HG03571 (cell line): ENCODE measurements at regions not wholly inside any gene's neighbourhood (a gene's known extent, or its start where the extent isn't known, plus 50 kb on each side); places are given as distances from the start of the nearest gene placed in this dataset.

ENCODE experiments used
- ATAC-seq: cut with Tn5 transposase; IDR thresholded peaks from one replicate; pipeline ENCODE4 v1.9.1; 2021; ENCODE audit not compliant: unreplicated experiment

DNA sequence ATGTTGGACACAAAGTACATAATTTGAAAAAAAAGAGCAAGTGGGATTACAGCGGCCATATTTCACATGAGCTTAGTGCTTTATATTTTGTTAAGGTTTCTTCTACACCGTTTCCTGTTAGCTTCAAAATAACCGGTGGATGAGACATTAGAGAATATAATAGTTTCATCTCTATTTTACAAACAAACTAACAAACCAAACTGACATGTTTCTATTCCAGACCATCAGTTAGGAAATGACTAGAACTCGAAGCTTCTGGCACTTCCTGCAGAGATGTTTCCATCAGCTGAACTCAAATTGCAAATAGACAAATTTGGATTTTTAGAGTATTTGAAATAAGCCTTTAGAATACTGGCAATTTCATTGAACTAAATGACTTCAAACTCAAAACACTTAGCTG is 86.5 kb downstream of the MTRR start:
- ATAC-seq = no peak

DNA sequence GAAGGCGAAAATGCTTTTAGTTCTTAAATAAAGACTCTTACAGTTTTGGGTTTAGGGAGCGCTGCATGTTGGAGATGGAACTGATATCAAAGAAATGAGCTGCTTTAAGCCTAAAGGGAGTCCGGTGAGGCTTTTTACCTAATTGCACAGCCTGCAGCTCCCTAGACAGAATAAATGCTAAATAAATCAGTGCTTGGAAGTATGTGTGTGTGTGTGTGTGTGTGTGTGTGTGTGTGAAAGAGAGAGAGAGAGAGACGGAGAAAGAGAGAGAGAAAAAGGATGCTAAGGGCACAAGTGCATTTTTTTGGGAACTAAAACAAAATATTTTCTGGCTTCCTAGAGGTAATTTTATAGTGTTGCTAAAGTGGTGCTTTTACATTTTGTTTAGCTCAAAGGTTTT is 88.4 kb downstream of the MTRR start:
- no peak for ATAC-seq

DNA sequence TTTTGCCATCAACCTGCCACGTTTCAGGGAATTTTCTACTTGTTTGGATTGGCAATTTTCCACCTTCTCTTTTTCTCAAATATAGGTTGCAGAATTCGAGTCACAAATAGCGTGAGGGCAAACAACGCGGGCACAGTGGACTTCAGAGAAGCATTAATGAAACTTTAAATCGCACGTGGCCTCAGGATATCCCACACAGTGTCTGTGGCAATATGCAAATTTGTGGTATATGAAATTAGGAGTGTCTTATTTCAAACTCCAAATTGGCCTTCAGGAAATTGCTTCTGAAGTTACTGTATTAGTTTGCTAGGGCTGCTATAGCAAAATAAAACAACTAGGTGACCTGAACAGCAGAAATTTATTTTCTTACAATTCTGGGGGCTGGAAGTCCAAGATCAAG is 91.2 kb downstream of the MTRR start:
- ATAC-seq = no peak

DNA sequence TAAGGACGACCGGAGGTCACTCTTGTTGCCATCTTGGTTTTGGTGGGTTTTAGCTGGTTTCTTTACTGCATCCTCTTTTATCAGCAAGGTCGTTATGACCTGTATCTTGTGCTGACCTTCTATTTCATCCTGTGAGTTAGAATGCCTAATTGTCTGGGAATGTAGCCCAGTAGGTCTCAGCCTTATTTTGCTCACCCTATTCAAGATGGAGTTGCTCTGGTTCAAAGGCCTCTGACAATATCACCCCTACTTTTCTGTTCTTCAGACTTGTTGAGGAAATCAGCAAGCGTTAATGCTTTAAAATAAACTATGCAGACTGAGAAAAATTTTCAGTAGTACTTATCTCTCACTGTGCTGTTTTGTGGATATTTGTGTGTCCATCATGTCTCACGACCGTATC is 92.6 kb downstream of the MTRR start:
- ATAC-seq = no peak

DNA sequence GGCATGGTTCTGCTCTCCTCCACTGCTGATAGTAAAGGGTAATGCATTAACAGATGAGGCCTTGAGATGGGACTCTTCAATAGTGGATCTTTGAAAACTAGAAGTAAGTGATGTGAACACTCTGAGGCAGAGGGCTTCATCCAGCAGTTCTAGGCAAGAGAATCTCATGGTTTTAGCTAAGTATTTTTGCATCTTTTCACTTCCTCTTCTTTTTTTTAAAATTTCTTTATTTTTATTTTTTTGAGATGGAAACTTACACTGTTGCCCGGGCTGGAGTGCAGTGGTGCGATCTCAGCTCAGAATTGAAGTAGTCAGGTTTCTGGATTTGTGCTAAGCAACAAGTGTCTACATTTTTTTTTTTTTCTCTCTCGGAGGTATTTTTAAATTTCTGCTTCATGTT is 101.9 kb downstream of the MTRR start:
- ATAC-seq = peak; percentile 68

DNA sequence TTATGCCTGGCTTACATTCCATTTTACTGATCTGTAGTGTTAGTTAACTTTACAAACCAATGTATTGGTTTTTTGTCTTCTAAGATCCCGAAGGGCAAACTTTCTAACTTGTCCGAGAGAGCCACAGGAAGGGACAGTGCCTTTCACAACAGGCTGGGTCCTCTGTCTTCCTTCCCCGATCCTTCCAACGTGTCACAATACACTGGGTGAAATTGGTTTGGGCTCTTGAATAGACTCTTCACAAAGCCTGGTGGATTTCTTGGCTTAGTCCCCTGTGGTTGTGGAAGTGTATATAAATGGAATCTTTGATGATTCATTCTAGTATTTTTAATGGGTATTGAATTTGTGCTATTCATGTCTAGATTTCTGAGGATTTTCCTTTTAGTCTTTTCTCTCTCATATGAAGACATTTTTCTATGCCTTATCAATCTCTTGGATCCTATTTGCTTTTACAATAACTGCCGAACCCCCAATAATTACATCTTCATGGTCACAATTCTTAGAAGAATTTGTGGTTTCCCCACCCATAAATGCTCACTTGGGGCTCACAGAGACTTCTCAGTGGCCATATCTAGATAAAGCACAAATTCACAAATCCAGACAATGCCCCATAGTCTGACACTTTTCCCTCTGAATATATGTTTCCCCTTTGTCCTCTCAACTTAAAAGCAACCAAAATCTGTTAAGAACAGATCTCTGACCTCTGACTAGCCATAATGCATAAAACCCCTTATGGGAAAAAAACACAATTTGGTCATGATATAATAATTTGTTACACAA is 107.7 kb downstream of the MTRR start:
- no peak for ATAC-seq

DNA sequence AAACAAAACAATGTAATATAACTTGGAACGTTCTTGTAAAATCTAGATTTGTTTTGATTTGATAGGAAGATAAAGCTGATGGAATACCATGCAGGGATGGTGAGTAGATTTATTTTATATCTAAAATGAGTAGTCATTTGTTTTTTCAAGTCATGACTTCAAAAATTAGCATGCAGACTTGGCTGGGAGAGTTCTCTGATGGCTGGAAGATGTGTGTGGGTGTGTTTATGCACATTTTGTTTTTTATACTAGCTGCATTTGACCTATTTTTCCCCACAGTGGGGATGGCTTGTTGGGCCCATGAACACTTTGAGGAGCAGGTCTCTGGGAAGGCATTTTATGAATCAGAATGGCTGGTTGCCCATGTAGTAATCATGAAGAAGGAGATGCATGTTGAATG is 109.2 kb downstream of the MTRR start:
- no peak for ATAC-seq

DNA sequence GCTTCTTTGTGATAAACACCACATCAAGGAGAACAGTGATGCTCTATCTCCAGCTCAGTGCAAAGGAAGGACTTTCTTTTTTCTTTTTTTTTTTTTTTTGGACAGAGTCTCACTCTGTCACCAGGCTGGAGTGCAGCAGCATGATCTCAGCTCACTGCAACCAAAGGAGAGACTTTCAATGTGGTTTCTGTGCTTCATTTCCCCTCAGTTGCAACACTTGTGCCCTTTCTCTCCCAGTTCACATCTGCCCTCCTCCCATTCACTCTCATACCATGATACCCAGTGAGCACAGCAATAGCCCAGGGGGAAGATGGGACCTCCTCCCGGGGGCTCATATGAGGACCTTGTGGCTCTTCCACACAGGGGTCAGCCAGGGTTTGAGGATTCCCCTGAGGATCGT is 110.0 kb downstream of the MTRR start:
- no peak for ATAC-seq

DNA sequence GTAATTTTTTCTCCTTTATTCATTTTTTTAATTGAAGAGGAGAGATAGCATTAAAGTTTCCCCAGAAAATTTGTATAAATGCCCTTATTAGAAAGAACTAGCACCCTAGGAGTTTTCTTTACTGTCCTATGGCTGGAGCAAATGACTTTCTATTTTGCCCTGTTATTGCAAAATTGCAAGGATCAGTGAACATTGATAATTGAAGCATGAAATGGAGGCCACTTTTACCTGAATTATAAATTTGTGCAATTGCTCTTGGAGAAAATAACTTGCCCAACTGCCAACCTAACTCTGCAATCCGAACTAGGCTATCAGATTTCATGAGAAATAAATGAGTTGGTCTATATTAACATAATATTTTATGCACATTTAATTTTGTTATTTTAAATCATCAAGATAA is 111.9 kb downstream of the MTRR start:
- ATAC-seq = no peak

DNA sequence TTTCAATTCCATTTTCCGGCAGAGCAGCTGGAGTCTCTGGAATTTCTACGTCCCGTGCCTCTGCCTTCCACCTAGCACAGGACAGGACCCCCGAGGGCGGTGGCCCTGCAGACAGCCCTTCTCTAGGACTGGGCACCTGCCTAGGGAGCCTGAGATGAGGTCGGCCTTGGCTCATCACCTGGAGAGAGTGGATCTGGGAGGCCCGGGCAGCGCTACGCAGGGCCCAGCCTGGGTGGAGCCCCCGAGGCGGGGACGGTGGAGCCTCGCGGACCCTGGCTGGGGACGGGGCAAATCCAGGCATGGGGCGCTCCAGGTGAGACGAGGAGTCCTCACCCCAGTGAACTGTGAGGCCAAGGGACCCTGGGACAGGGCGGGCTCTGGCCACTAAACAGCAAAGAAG is 114.5 kb downstream of the MTRR start:
- ATAC-seq = no peak

DNA sequence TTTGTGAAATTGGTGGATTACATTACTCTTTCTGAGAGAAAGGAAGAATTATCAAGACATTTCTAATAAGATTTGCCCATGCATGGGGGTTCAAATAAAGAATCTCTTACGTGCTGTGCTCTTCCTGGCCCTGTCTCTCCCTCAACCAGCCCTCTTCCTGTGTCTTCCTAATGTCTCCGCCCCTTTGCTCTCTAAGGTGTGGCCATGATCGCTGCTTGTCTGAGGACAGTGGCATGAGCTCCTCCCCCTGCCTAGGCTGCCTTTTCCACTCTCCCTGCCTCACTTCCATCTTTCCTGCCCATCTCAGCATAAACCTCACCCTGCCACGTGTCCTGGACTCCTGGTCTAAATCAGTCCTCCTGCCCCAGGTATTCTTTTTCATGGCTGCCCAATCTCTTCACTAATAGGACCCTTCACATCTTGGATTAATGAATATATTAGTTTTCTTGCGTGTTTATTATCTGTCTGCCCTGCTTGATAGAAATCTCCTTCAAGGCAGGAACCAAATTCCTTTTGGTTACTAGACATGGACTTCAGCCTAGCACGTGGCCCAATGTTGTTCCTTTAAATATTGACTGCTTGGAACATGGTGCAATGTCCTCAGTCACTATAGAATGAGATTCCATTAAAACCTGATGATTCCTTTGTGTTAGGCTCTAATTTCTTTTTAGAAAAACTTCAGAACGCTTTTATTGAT is 122.3 kb downstream of the MTRR start:
- no peak for ATAC-seq

DNA sequence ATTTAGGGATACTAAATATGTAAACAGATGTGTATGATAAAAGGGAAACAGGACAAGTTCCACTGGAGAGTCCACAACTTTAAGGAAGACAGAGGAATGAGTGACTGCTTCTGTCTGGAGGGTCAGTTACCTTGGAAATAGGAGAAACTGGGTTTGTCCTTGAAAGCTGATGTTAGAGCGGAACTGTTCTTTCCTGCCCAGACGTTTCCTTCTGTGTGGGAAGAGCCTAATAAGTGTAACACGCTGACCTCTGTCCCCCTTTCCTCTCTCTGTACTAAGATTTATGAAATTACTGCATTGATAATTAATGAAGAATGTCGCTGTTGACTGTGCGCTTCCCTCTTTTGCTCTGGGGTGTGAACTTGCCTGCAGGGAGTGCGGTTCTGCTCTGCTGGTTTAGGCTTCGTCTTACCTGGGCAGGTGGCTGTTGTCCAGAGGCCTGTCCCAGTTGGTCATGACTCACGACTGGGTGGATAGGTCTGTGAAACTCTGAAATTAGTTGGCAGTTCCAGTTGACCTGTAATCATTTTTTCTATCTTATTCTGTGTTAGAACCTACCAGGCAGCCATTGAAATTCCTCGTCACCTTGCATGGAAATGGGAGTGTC is 126.8 kb downstream of the MTRR start:
- ATAC-seq = no peak

DNA sequence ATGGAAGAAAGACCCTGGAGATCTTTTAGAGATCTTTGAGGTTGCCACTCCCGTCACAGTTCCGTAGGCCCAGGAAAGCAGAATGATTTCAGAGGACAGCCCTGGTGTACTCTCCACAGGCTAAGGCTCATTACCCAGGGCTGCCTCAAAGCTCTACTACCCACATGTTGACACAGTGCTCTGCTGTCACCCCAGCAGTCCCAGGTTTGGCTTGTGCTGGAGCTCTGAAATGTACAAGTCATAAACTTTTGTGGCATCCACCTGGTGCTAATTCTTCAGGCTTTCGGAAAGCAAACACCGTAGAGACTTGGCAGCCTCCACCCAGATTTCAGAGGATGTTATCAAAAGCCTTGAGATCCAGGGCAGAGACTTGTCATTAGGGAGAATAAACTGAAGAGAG is 136.5 kb downstream of the MTRR start:
- no peak for ATAC-seq

DNA sequence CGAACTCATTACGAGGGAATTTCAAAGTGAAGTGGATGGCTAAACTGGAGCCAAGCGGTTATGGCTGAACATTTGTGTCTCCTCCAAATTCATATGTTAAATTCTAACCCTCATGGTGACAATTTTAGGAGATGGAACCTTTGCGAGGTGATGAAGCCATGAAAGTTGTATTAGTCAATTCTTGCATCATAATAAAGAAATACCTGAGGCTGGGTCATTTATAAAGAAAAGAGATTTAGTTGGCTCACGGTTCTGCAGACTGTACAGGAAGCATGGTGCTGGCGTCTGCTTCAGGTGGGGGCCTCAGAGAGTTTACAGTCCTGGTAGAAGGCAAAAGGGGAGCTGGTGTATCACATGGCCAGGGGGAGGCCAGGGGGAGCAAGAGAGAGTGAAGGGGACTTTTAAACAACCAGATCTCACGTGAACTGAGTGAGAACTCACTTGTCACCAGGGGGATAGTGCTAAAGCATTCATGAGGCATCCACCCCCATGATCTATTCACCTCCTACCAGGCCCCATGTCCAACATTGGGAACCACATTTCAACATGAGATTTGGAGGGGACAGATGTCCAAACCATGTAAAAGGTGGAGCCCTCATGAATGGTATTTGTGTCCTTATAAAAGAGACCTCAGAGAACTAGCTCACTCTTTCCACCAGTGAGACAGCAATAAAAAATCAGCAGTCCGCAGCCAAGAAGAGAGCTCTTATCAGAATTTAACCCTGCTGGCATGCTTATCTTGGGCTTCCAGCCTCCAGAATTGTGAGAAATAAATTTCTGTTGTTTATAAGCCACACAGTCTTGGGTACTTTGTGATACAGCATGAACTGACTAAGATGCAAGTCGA is 143.4 kb downstream of the MTRR start:
- no peak for ATAC-seq

DNA sequence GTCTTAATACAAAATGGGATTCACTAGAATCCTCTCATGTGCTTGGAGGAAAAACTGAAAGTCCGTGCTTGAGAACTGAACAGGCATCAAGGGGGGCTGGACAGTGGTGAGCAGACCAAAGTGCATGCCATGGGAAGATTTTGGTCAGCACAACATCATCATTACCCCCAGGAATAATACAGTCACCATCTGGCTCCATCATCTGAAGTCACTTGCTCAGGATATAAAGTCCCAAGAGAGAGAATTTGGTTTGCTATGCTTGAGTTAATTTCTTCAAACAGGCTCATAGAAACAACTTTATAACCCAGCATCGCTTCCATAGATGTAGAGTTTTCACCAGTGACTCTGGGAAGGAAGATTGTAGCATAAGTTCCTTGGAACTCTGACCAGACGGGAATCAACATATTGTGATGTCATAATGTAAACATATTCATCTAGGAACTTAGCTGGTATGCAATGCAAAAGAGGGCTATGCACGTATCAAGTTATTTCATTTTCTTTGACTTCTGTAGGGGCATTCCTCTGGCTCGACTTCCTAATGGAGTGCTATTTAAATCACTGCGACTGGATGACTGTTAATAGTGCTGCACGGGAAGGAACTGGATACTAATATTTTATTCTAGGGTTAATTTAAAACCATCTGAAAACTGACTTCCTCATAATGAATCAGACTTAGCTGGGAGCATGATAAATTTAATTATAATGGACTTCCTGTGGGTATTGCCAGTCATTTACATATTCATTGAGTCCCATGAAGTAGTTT is 145.2 kb downstream of the MTRR start:
- no peak for ATAC-seq

DNA sequence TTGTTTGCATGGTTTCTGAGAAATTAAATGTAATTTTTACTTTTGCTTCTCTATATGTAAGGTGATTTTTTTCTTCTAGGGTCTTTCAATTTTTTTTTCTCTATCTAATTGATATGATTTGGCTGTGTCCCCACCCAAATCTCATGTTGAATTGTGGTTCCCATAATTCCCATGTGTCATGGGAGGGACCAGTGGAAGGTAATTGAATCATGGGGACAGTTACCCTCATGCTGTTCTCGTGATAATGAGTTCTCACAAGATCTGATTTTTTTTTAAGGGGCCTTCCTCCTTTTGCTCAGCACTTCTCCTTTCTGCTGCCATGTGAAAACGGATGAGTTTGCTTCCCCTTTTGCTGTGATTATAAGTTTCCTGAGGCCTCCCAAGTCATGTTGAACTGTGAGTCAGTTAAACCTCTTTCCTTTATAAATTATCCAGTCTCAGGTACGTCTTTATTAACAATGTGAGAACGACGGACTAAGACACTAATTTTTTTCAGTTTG is 150.8 kb downstream of the MTRR start:
- no peak for ATAC-seq

DNA sequence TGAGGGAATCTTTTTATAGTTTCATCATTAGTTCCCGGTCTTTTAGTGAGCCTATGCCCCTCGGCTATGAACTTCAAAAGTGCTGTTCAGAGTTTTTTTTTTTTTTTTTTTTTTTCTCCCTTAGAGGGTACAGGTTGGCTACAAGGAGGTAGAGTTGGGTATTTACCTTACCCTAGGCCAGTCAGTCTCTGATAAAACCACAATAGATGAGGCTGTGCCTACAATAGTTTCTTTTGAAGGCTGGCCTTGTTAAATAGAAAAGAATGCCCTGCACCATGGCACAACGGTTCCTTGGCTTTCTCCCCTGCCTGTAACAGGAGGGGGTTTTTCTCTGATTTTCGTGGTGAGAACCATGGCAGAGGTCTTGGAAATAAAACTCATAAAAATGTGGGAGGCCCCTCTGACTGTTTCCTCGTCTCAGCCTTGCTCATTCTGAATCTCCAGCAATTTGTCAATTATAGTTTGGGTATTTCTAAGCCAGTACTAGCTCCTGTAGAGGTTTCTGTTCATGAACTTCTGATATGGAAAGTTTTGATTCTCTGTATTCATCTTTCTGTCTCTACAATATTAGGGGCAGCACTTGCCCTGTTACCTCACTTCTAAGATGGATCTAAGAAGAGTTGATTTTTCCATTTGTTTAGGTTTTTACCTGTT is 152.0 kb downstream of the MTRR start:
- ATAC-seq = no peak

DNA sequence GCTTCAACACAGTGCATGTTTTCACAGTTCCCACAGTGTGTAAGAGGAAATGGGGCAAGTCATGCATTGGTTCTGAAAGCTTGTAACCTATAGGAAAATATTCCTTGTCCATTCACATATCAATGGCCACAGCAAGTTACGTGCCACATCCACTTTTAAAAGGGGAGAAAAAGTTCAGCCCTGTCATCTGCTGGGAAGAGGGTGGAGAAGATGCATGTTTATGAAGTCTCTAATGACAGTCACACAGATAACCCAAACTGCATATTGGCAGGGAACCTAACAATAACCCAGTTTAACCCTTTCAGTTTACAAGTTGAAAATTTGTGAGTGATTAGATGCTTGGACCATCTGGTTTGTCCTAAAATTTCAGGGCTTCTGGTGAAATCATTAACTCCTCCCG is 159.3 kb downstream of the MTRR start:
- ATAC-seq = no peak

DNA sequence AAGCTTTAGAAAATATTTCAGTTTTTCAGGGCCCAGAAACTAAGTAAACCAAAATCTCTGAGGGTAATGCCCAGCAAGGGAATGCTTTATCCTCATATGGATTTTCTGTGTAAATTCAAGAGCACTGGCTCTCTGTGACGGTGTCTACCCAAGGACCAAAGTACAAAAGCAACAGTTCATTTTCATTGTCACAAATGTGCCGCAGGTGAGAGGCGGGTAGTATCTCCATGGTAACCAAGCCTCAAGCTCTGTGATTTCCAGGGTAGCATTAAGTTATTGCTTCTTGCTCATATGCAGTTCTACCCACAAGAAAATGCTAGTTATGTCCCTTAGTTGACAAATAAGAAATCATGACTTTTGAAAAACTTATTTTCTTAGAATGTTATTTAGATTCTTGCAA is 164.3 kb downstream of the MTRR start:
- ATAC-seq = no peak

DNA sequence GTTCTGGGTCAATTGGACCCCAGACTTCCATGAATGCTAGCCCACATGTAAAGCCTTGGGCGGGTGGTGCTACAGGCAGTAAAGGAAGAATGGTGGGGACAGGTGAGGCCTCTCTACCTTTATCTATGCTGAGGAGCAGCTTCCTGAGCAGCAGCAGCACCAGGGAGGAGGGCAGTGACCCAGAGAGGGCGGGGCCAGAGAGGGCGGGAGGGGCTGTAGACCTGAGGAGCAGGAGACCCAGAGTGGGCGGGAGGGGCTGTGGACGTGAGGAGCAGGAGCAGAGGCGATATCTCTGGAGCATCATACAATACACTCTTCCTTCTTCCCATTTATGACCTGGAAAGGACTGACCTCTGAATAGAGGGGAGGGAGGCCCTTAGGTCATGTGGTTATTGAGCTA is 165.9 kb downstream of the MTRR start:
- no peak for ATAC-seq
